OCI-LY7 (cell line): ENCODE measurements at regions not wholly inside any gene's neighbourhood (a gene's known extent, or its start where the extent isn't known, plus 50 kb on each side); places are given as distances from the start of the nearest gene placed in this dataset.
"Not testable (repeated sequence)": the region's sequence is repeated elsewhere in the genome, so short reads cannot be mapped to it uniquely, and the experiment has no call there.

Source experiments
- BruUV-seq: library from RNA; stranded (reverse); fragments of 400-500 nt; replicated peaks from 2 replicates; lab custom pipeline; 2021; lab: Mats Ljungman, UMichigan
- CTCF ChIA-PET: fragments of 300-600 bp; sonication (Branson Sonifier 250); formaldehyde crosslinking; loops from one replicate; lab custom pipeline; 2022; ENCODE audit warnings: antibody characterized with exemption; ENCODE audit not compliant: unreplicated experiment; lab: Charles Lee
- POLR2A ChIA-PET: fragments of 300-600 bp; sonication (Branson Sonifier 250); formaldehyde crosslinking; loops from one replicate; lab custom pipeline; 2022; ENCODE audit warnings: antibody characterized with exemption; lab: Charles Lee
- DNase-seq: peaks from one replicate; pipeline ENCODE4 v3.0.0-alpha.2; 2015; ENCODE audit warnings: low spot score
- H2AFZ ChIP-seq: fragments of 200-600 bp; sonication (generic), shearing (Covaris generic); 2 replicates; pipeline ENCODE4 v1.6.1; 2014; ENCODE audit warnings: mild to moderate bottlenecking, antibody characterized with exemption, low read length, moderate library complexity
- H3K27ac ChIP-seq: fragments of 200-600 bp; sonication (generic); 2 replicates; pipeline ENCODE4 v1.5.1; 2014; ENCODE audit warnings: mixed run types, low read depth, mild to moderate bottlenecking, moderate library complexity, low read length, inconsistent platforms; ENCODE audit not compliant: poor library complexity, severe bottlenecking
- H3K36me3 ChIP-seq: fragments of 200-600 bp; sonication (generic); 2 replicates; pipeline ENCODE4 v1.6.1; 2014; ENCODE audit warnings: mild to moderate bottlenecking, antibody characterized with exemption, low read length, moderate library complexity, mixed read lengths; ENCODE audit not compliant: insufficient read depth
- H3K4me1 ChIP-seq: fragments of 200-600 bp; sonication (generic); 2 replicates; pipeline ENCODE4 v1.5.1; 2014; ENCODE audit warnings: mild to moderate bottlenecking, low read length; ENCODE audit not compliant: insufficient read depth, poor library complexity, severe bottlenecking
- H3K4me2 ChIP-seq: fragments of 200-600 bp; sonication (generic); 2 replicates; pipeline ENCODE4 v1.6.1; 2014; ENCODE audit warnings: mild to moderate bottlenecking, low read length
- H3K4me3 ChIP-seq: fragments of 200-600 bp; sonication (generic); 2 replicates; pipeline ENCODE4 v1.5.1; 2014; ENCODE audit warnings: mild to moderate bottlenecking, low read depth, low read length; ENCODE audit not compliant: poor library complexity, severe bottlenecking
- H3K79me2 ChIP-seq: fragments of 200-600 bp; sonication (generic); 2 replicates; pipeline ENCODE4 v1.6.1; 2016; ENCODE audit warnings: low read depth, mild to moderate bottlenecking, low read length, moderate library complexity, mixed read lengths; ENCODE audit not compliant: insufficient read depth
- H3K9me2 ChIP-seq: fragments of 200-600 bp; sonication (generic); 2 replicates; pipeline ENCODE4 v1.6.1; 2016; ENCODE audit warnings: mild to moderate bottlenecking, low read length, mixed read lengths; ENCODE audit not compliant: insufficient read depth
- H3K9me3 ChIP-seq: fragments of 200-600 bp; sonication (generic); 2 replicates; pipeline ENCODE4 v1.6.1; 2014; ENCODE audit warnings: mild to moderate bottlenecking, mixed run types, low read length, mixed read lengths
- H4K20me1 ChIP-seq: fragments of 200-600 bp; sonication (generic); 2 replicates; pipeline ENCODE4 v1.6.1; 2014; ENCODE audit warnings: mild to moderate bottlenecking, antibody characterized with exemption, low read length, moderate library complexity, mixed read lengths; ENCODE audit not compliant: insufficient read depth
- CTCF ChIP-seq: fragments of 200-600 bp; sonication (generic); conservative IDR thresholded peaks from 2 replicates; pipeline ENCODE4 v1.5.1; 2014; ENCODE audit warnings: mild to moderate bottlenecking, antibody characterized with exemption, low read length, moderate library complexity, mixed read lengths
- EZH2phosphoT487 ChIP-seq: fragments of 200-600 bp; sonication (generic); IDR thresholded peaks from 2 replicates; pipeline ENCODE4 v1.6.1; 2018; ENCODE audit warnings: low read depth, borderline replicate concordance, mild to moderate bottlenecking, mixed run types, antibody characterized with exemption, low read length, moderate library complexity, mixed read lengths
- intact Hi-C: fragments of 100-400 bp; cut with micrococcal nuclease; formaldehyde crosslinking; loops from one replicate; pipeline ENCODE4 v1.10.0; 2022; ENCODE audit not compliant: unreplicated experiment

- ChIA-PET POLR2A (interaction anchor here (0.8 kb wide), 1 partner anchor 16 kb away, joined by 3 read pairs; no protein-coding TSS in a partner anchor), CTCF (no interaction called here)
- TF ChIP-seq EZH2phosphoT487, result no peak
- no peak for TF ChIP-seq CTCF
- Histone ChIP-seq H3K4me3 (no peak overlapping the region), H4K20me1 (no peaks in the 10 kb centered on the region), H3K9me2 (no peaks in the 10 kb centered on the region), H2AFZ (no peak overlapping the region), H3K79me2 (no peaks in the 10 kb centered on the region), H3K4me2 (no peak overlapping the region), H3K9me3 (no peaks in the 10 kb centered on the region), H3K36me3 (no peaks in the 10 kb centered on the region), H3K4me1 (no peaks in the 10 kb centered on the region), H3K27ac (no peak overlapping the region)
- BruUV-seq, result no TSS peak
- intact Hi-C loops, result no loop called here
- no peak for DNase-seq
Measured at GRCh38 chr4:176622251-176622948, 170.3 kb downstream of the VEGFC start.

GRCh38 chr4:176624983-176625610, 167.6 kb downstream of the VEGFC start:
- H3K79me2 ChIP-seq, DNase-seq, H3K9me3 ChIP-seq, H3K4me3 ChIP-seq, H3K27ac ChIP-seq, H3K9me2 ChIP-seq, H3K4me1 ChIP-seq, H3K4me2 ChIP-seq, intact Hi-C loops, POLR2A ChIA-PET, H2AFZ ChIP-seq, BruUV-seq, H4K20me1 ChIP-seq, CTCF ChIA-PET, H3K36me3 ChIP-seq: not testable (repeated sequence)

GRCh38 chr4:176627916-176628315, 164.8 kb downstream of the VEGFC start:
- H3K9me3 ChIP-seq, result no peaks in the 10 kb centered on the region
- H4K20me1 ChIP-seq, result no peaks in the 10 kb centered on the region
- CTCF ChIA-PET, result no interaction called here
- no peaks in the 10 kb centered on the region for H3K36me3 ChIP-seq
- POLR2A ChIA-PET, result no interaction called here
- H3K79me2 ChIP-seq, result no peaks in the 10 kb centered on the region
- TF ChIP-seq EZH2phosphoT487 (no peak), CTCF (no peak)
- H3K4me2 ChIP-seq, result no peak overlapping the region
- intact Hi-C loops, result no loop called here
- no peaks in the 10 kb centered on the region for H3K4me1 ChIP-seq
- no peak for DNase-seq
- no peak overlapping the region for H3K4me3 ChIP-seq
- H3K9me2 ChIP-seq, result no peaks in the 10 kb centered on the region
- BruUV-seq, result no TSS peak
- no peak overlapping the region for H3K27ac ChIP-seq
- H2AFZ ChIP-seq, result no peak overlapping the region
